ENCODE measurements at regions not wholly inside any gene's neighbourhood (a gene's known extent, or its start where the extent isn't known, plus 50 kb on each side); places are given as distances from the start of the nearest gene placed in this dataset.
A peak's percentile ranks its signal among the peaks of the same experiment; 100 is the strongest.

DNA sequence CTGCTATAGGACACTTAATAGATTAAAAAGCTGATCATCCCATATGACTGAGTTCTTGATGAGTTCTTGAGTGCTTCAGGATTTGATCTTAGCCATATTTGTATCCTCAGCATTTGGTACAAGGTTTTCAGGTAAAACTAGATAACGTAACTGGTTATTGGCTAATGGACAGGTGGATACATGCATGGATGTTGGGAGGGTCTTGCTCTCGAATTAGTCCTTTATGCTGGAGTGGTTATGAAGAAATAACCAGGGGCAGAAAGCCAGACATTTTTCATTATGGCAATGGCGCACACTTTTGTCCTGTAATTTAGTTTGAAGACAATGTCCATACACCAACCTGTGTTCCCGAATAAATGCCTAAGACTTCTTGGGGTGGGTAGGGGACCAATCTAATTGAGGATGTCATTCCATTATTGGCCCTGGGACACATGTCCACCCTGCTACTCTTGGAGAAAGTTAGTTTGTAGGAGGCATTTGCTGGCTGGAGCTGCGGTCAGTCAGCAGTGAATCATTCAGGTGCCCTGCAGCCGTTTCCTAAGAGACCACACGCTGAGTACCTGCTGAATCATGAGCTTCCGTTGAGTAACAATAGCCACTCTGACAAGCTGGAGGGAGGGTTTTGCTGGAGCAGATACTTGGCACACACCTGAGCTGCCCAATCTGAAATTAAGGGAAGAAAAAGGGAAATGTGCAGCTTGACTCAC lies 194.4 kb downstream of the FOXA2 start (continued):
- TF ChIP-seq C11orf30 (IDR thresholded peaks at IDR 0.05; ENCODE audit: low read depth) (peak; percentile 65), JUND (IDR thresholded peaks at IDR 0.05; ENCODE audit: borderline replicate concordance, low read depth, low read length) (peak; percentile 69), JUND (tag; IDR thresholded peaks at IDR 0.05; ENCODE audit: borderline replicate concordance, low read depth, low read length) (peak; percentile 42; the same call in 1 of the 3 replicates), STAG1 (CRISPR knock-in tag; IDR thresholded peaks at IDR 0.05; ENCODE audit: borderline replicate concordance) (no peak), ZNF316 (IDR thresholded peaks at IDR 0.05) (peak; percentile 48; the same call in 1 of the 2 replicates), RFX1 (IDR thresholded peaks at IDR 0.05) (peak; percentile 58), CEBPG (CRISPR knock-in tag; IDR thresholded peaks at IDR 0.05) (no peak), CEBPG (tag; conservative IDR thresholded peaks at IDR 0.05 in 1 of 2, IDR thresholded peaks at IDR 0.05 in 1 of 2) (0 out of 4 replicates have a peak, but pooled peaks of 1 of the 2 experiments have one; percentile 7), CTBP1 (IDR thresholded peaks at IDR 0.05; ENCODE audit: borderline replicate concordance) (peak; percentile 51; the same call in 1 of the 2 replicates), ETS2 (tag; IDR thresholded peaks at IDR 0.05; ENCODE audit: borderline replicate concordance, poor library complexity, severe bottlenecking) (no peak), MEIS2 (IDR thresholded peaks at IDR 0.05; ENCODE audit: partially characterized antibody) (peak; percentile 82), CEBPB (tag; IDR thresholded peaks at IDR 0.05) (peak; percentile 55), SMARCE1 (IDR thresholded peaks at IDR 0.05) (0 out of 2 replicates have a peak, but pooled peaks have one; percentile 40), ZEB2 (IDR thresholded peaks at IDR 0.05) (peak; percentile 78), NFE2 (IDR thresholded peaks at IDR 0.05; ENCODE audit: low read depth) (peak; percentile 80), ARID1B (IDR thresholded peaks at IDR 0.05) (peak; percentile 47; the same call in 1 of the 2 replicates), SMARCB1 (IDR thresholded peaks at IDR 0.05; ENCODE audit: insufficient read length, low read depth) (no peak), ATF3 (IDR thresholded peaks at IDR 0.05) (0 out of 2 replicates have a peak, but pooled peaks have one; percentile 20), ATF3 (CRISPR knock-in tag; conservative IDR thresholded peaks at IDR 0.05) (no peak), ZNF511 (CRISPR knock-in tag; IDR thresholded peaks at IDR 0.05) (no peak)
- TF ChIP-seq, protein P1, sequence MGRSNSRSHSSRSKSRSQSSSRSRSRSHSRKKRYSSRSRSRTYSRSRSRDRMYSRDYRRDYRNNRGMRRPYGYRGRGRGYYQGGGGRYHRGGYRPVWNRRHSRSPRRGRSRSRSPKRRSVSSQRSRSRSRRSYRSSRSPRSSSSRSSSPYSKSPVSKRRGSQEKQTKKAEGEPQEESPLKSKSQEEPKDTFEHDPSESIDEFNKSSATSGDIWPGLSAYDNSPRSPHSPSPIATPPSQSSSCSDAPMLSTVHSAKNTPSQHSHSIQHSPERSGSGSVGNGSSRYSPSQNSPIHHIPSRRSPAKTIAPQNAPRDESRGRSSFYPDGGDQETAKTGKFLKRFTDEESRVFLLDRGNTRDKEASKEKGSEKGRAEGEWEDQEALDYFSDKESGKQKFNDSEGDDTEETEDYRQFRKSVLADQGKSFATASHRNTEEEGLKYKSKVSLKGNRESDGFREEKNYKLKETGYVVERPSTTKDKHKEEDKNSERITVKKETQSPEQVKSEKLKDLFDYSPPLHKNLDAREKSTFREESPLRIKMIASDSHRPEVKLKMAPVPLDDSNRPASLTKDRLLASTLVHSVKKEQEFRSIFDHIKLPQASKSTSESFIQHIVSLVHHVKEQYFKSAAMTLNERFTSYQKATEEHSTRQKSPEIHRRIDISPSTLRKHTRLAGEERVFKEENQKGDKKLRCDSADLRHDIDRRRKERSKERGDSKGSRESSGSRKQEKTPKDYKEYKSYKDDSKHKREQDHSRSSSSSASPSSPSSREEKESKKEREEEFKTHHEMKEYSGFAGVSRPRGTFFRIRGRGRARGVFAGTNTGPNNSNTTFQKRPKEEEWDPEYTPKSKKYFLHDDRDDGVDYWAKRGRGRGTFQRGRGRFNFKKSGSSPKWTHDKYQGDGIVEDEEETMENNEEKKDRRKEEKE (IDR thresholded peaks at IDR 0.05; ENCODE audit: borderline replicate concordance in 1 of 2, control insufficient read depth in 1 of 2, low read depth in 2 of 2, low read length in 1 of 2), result no peak
- TF ChIP-seq, protein P2, sequence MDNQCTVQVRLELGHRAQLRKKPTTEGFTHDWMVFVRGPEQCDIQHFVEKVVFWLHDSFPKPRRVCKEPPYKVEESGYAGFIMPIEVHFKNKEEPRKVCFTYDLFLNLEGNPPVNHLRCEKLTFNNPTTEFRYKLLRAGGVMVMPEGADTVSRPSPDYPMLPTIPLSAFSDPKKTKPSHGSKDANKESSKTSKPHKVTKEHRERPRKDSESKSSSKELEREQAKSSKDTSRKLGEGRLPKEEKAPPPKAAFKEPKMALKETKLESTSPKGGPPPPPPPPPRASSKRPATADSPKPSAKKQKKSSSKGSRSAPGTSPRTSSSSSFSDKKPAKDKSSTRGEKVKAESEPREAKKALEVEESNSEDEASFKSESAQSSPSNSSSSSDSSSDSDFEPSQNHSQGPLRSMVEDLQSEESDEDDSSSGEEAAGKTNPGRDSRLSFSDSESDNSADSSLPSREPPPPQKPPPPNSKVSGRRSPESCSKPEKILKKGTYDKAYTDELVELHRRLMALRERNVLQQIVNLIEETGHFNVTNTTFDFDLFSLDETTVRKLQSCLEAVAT (IDR thresholded peaks at IDR 0.05), result 0 out of 4 replicates have a peak, but pooled peaks of 1 of the 2 experiments have one; percentile 51

Measured in K562 (cell line).